K562 (cell line): ENCODE measurements at regions not wholly inside any gene's neighbourhood (a gene's known extent, or its start where the extent isn't known, plus 50 kb on each side); places are given as distances from the start of the nearest gene placed in this dataset.

ENCODE experiments used
- ATAC-seq: fragments of 200-7000 bp; cut with Tn5 transposase; 3 replicates; pipeline ENCODE4 v1.9.1; 2020; ENCODE audit warnings: moderate library complexity
- BruUV-seq: library from RNA; stranded (reverse); fragments of 400-500 nt; replicated peaks from 2 replicates; lab custom pipeline; 2021; lab: Mats Ljungman, UMichigan
- CTCF ChIA-PET: fragments of 300-600 bp; formaldehyde crosslinking; extraction: SDS; loops from one replicate; lab custom pipeline; 2021; ENCODE audit warnings: low intra/inter-chr PET ratio; lab: Yijun Ruan, JAX
- POLR2A ChIA-PET: fragments of 300-600, 350-650 bp; sonication (Branson Sonifier 250); formaldehyde crosslinking; extraction: SDS; loops from one replicate; lab custom pipeline; 2021; ENCODE audit warnings: antibody characterized with exemption, inconsistent platforms; lab: Yijun Ruan, JAX
- DNase-seq, 4 experiments: peaks; one replicate each; pipeline versions ENCODE4 v3.0.0 to v3.0.0-alpha.2; 2011 to 2018; ENCODE audit warnings: low spot score in 3 of 4, mixed read lengths in 3 of 4; ENCODE audit errors: extremely low read depth in 1 of 4
- FAIRE-seq: peaks from 2 replicates; lab custom pipeline; 2011; peaks lifted over from hg19 to GRCh38; lab: Jason Lieb, UNC
- H2AFZ ChIP-seq: 2 replicates; pipeline ENCODE4 v1.6.0; 2011; ENCODE audit warnings: low read depth, low read length, control low read depth, inconsistent platforms
- H3K27ac ChIP-seq: fragments of 200-600 bp; 3 replicates; pipeline ENCODE4 v1.8.0; 2011; ENCODE audit warnings: low read depth, mild to moderate bottlenecking, control low read depth, inconsistent platforms, low read length, moderate library complexity, mixed read lengths; ENCODE audit errors: extremely low read depth
- H3K27me3 ChIP-seq, 2 experiments: fragments of 300-600 bp in 1 of 2; 2 replicates in 1 of 2; 3 replicates in 1 of 2; pipeline versions ENCODE4 v1.6.0 to v1.8.0; 2011; ENCODE audit warnings: inconsistent platforms in 2 of 2, low read length in 2 of 2, mild to moderate bottlenecking in 1 of 2, mixed read lengths in 1 of 2, moderate library complexity in 1 of 2; ENCODE audit not compliant: control insufficient read depth in 2 of 2, insufficient read depth in 2 of 2
- H3K36me3 ChIP-seq: fragments of 300-600 bp; 3 replicates; pipeline ENCODE4 v1.8.0; 2011; ENCODE audit warnings: mild to moderate bottlenecking, low read length, inconsistent platforms; ENCODE audit not compliant: control insufficient read depth, insufficient read depth
- H3K4me1 ChIP-seq, 2 experiments: fragments of 200-600 bp in 1 of 2; replicated peaks in 1 of 2; 2 replicates in 1 of 2; 3 replicates in 1 of 2; pipeline versions ENCODE4 v1.5.1 to v1.8.0; 2011; ENCODE audit warnings: inconsistent platforms in 2 of 2, low read length in 2 of 2, mild to moderate bottlenecking in 1 of 2, mixed read lengths in 1 of 2, moderate library complexity in 1 of 2; ENCODE audit not compliant: control insufficient read depth in 2 of 2, insufficient read depth in 2 of 2
- H3K4me2 ChIP-seq: 2 replicates; pipeline ENCODE4 v1.6.1; 2011; ENCODE audit warnings: low read length, control low read depth, inconsistent platforms, mixed read lengths; ENCODE audit not compliant: insufficient read depth
- H3K4me3 ChIP-seq: fragments of 200-600 bp; sonication (generic), shearing (Covaris generic); 2 replicates; pipeline ENCODE4 v1.5.1; 2016; ENCODE audit warnings: control low read depth, inconsistent platforms
- H3K79me2 ChIP-seq: fragments of 200-600 bp; 3 replicates; pipeline ENCODE4 v1.8.0; 2011; ENCODE audit warnings: low read length, inconsistent platforms; ENCODE audit not compliant: control insufficient read depth, insufficient read depth
- H3K9ac ChIP-seq, 2 experiments: 2 replicates each; pipeline versions ENCODE4 v1.6.0 to v1.6.1; 2011; ENCODE audit warnings: low read depth in 2 of 2, low read length in 2 of 2, control low read depth in 1 of 2, inconsistent platforms in 1 of 2, mild to moderate bottlenecking in 1 of 2, mixed read lengths in 1 of 2; ENCODE audit not compliant: insufficient read depth in 1 of 2
- H3K9me1 ChIP-seq: one replicate; pipeline ENCODE4 v1.6.0; 2011; ENCODE audit warnings: inconsistent platforms, mild to moderate bottlenecking, low read length, moderate library complexity; ENCODE audit not compliant: control insufficient read depth, insufficient read depth
- H3K9me3 ChIP-seq: replicated peaks from 2 replicates; pipeline ENCODE4 v1.5.1; 2011; ENCODE audit warnings: low read depth, low read length, inconsistent platforms; ENCODE audit not compliant: control insufficient read depth, insufficient read depth
- H4K20me1 ChIP-seq: replicated peaks from 2 replicates; pipeline ENCODE4 v1.6.1; 2011; ENCODE audit warnings: low read length, inconsistent platforms, mixed read lengths; ENCODE audit not compliant: control insufficient read depth, insufficient read depth
- ARID2 ChIP-seq: fragments of 450-650 bp; IDR thresholded peaks from 2 replicates; pipeline ENCODE4 v1.6.1; 2017; ENCODE audit warnings: antibody characterized with exemption, mild to moderate bottlenecking
- ETS2 ChIP-seq: IDR thresholded peaks from 2 replicates; pipeline ENCODE4 v1.6.1; 2016; ENCODE audit warnings: borderline replicate concordance, missing genetic modification characterization, mild to moderate bottlenecking, moderate library complexity, missing compliant biosample characterization; ENCODE audit not compliant: poor library complexity, severe bottlenecking
- FOXA1 ChIP-seq: fragments of 450-650 bp; IDR thresholded peaks from 2 replicates; pipeline ENCODE4 v1.6.1; 2016; ENCODE audit warnings: mild to moderate bottlenecking, borderline replicate concordance
- HMGXB4 ChIP-seq: sonication (generic); formaldehyde crosslinking; IDR thresholded peaks from 2 replicates; pipeline ENCODE4 v1.8.1; 2023; ENCODE audit warnings: mild to moderate bottlenecking, missing genetic modification reagents
- MBD1 ChIP-seq: fragments of 250-450 bp; sonication (Bioruptor Pico); IDR thresholded peaks from 2 replicates; pipeline ENCODE4 v1.8.0; 2022; ENCODE audit warnings: inconsistent platforms
- NR4A1 ChIP-seq, 2 experiments: fragments of 250-450 bp in 1 of 2; fragments of 450-650 bp in 1 of 2; sonication (Bioruptor Pico) in 1 of 2; IDR thresholded peaks; 2 replicates each; pipeline versions ENCODE4 v1.4.0 to v1.6.1; 2016 to 2020; ENCODE audit warnings: mild to moderate bottlenecking in 2 of 2, missing compliant biosample characterization in 1 of 2, missing genetic modification characterization in 1 of 2, moderate library complexity in 1 of 2
- RNF2 ChIP-seq: sonication (generic); IDR thresholded peaks from 2 replicates; pipeline ENCODE4 v1.6.1; 2016
- RNF219 ChIP-seq: fragments of 250-450 bp; sonication (Bioruptor Pico); IDR thresholded peaks from 2 replicates; pipeline ENCODE4 v1.5.0; 2022; ENCODE audit warnings: mild to moderate bottlenecking
- SRSF9 ChIP-seq: fragments of 200-400 bp; formaldehyde crosslinking; IDR thresholded peaks from 2 replicates; pipeline ENCODE4 v1.6.1; 2017; ENCODE audit warnings: low read depth, low read length, borderline replicate concordance
- ZBTB12 ChIP-seq: fragments of 250-450 bp; sonication (Bioruptor Pico); IDR thresholded peaks from 2 replicates; pipeline ENCODE4 v1.4.0; 2020
- ZFPM2 ChIP-seq: fragments of 250-450 bp; sonication (Bioruptor Pico); IDR thresholded peaks from 2 replicates; pipeline ENCODE4 v1.5.1; 2022; ENCODE audit warnings: mild to moderate bottlenecking
- ZNF212 ChIP-seq: fragments of 450-650 bp; formaldehyde crosslinking; IDR thresholded peaks from 2 replicates; pipeline ENCODE4 v1.4.0; 2020; ENCODE audit warnings: mild to moderate bottlenecking
- ZNF324 ChIP-seq: fragments of 250-450 bp; sonication (Bioruptor Pico); IDR thresholded peaks from 2 replicates; pipeline ENCODE4 v1.4.0; 2020; ENCODE audit warnings: mild to moderate bottlenecking
- ZNF551 ChIP-seq: fragments of 250-450 bp; sonication (Bioruptor Pico); IDR thresholded peaks from 2 replicates; pipeline ENCODE4 v1.5.0; 2021; ENCODE audit warnings: mild to moderate bottlenecking, moderate library complexity
- WGBS: fragments of 100-300 bp; shearing (Covaris generic); methylation state at CpG from one replicate; pipeline ENCODE4 v1.1.6; 2016; ENCODE audit warnings: low coverage, mixed read lengths; ENCODE audit not compliant: insufficient coverage; ENCODE audit errors: missing lambda C conversion rate; 5-methylcytosine and 5-hydroxymethylcytosine counted together
- in situ Hi-C: fragments of 300-500 bp; cut with MboI; formaldehyde crosslinking; loops from 4 replicates; pipeline ENCODE4 v1.15.0; 2018; ENCODE audit warnings: inconsistent platforms, mixed read lengths
- intact Hi-C: fragments of 100-400 bp; cut with micrococcal nuclease; formaldehyde crosslinking; loops from 2 replicates; pipeline ENCODE4 v1.14.2; 2022

- TF ChIP-seq FOXA1, result no peak
- no peak for TF ChIP-seq ZFPM2 (CRISPR knock-in tag)
Observed at GRCh38 chr22:49406047-49406650, 421.5 kb downstream of the BRD1 start (continued).

- Histone ChIP-seq H3K9ac (no peak overlapping the region), H3K79me2 (no peaks in the 10 kb centered on the region), H3K9me1 (no peaks in the 10 kb centered on the region), H4K20me1 (no peaks in the 10 kb centered on the region), H3K4me1 (no peaks in the 10 kb centered on the region), H2AFZ (no peak overlapping the region), H3K9me3 (no peaks in the 10 kb centered on the region), H3K4me2 (no peak overlapping the region), H3K4me3 (no peak overlapping the region), H3K27me3 (peaks cover 23 to 45% of the 10 kb centered on the region in 2 experiments; a peak in 4 of 5 replicates), H3K36me3 (no peaks in the 10 kb centered on the region), H3K27ac (no peak overlapping the region)
- in situ Hi-C loops (no loop called here), intact Hi-C loops (no loop called here)
- POLR2A ChIA-PET, result no interaction called here
- CTCF ChIA-PET, result no interaction called here
- 0% methylated on average over 3 of the region's 3 CpGs for WGBS
- DNase-seq (no peak), ATAC-seq (no peak), FAIRE-seq (no peak)
- BruUV-seq, result no TSS peak
- TF ChIP-seq ARID2 (no peak), HMGXB4 (no peak), ZBTB12 (CRISPR knock-in tag) (no peak), RNF2 (no peak), ETS2 (tag) (no peak), ZNF212 (CRISPR knock-in tag) (no peak), ZNF324 (CRISPR knock-in tag) (no peak), SRSF9 (no peak), ZNF551 (CRISPR knock-in tag) (no peak), MBD1 (no peak), NR4A1 (CRISPR knock-in tag; IDR thresholded peaks at IDR 0.05) (no peak), NR4A1 (tag; IDR thresholded peaks at IDR 0.05) (no peak), RNF219 (CRISPR knock-in tag) (no peak)
Observed at GRCh38 chr22:49405590-49405989, 422.1 kb downstream of the BRD1 start.
